ENCODE measurements at regions not wholly inside any gene's neighbourhood (a gene's known extent, or its start where the extent isn't known, plus 50 kb on each side); places are given as distances from the start of the nearest gene placed in this dataset.

GRCh38 chr14:87257421-87257820 is 735.6 kb downstream of the GALC start:
- Histone ChIP-seq H3K4me3 (replicated peaks in 1 of 3; ENCODE audit: insufficient read depth in 1 of 3, low read depth in 2 of 3, low read length in 3 of 3) (no peak overlapping the region), H3K27ac (ENCODE audit: extremely low read length, insufficient read depth, low read length) (no peak overlapping the region), H3K27me3 (ENCODE audit: control insufficient read depth in 1 of 2, insufficient read depth in 2 of 2, low read length in 2 of 2) (no peaks in the 10 kb centered on the region), H4K20me1 (ENCODE audit: insufficient read depth, low read length) (no peaks in the 10 kb centered on the region), H3K36me3 (replicated peaks in 1 of 2; ENCODE audit: control insufficient read depth in 1 of 2, insufficient read depth in 2 of 2, low read length in 2 of 2) (no peaks in the 10 kb centered on the region), H3K79me2 (ENCODE audit: insufficient read depth, low read length) (no peaks in the 10 kb centered on the region), H3K9me3 (ENCODE audit: low read length) (peaks cover 84% of the 10 kb centered on the region), H3K4me2 (ENCODE audit: low read depth, low read length) (no peak overlapping the region), H3K4me1 (ENCODE audit: insufficient read depth, low read length) (no peaks in the 10 kb centered on the region), H2AFZ (ENCODE audit: low read length) (no peak overlapping the region), H3K9ac (ENCODE audit: insufficient read depth, low read depth, low read length) (no peak overlapping the region)
- TF ChIP-seq ZNF7 (CRISPR knock-in tag; IDR thresholded peaks at IDR 0.05) (no peak), PAX8 (CRISPR knock-in tag; IDR thresholded peaks at IDR 0.05; ENCODE audit: borderline replicate concordance) (no peak), MZF1 (CRISPR knock-in tag; IDR thresholded peaks at IDR 0.05; ENCODE audit: borderline replicate concordance) (no peak), ETV6 (CRISPR knock-in tag; conservative IDR thresholded peaks at IDR 0.05) (no peak), BCL3 (CRISPR knock-in tag; IDR thresholded peaks at IDR 0.05) (no peak), UBTF (CRISPR knock-in tag; IDR thresholded peaks at IDR 0.05) (no peak), ZNF816 (CRISPR knock-in tag; IDR thresholded peaks at IDR 0.05; ENCODE audit: borderline replicate concordance) (no peak), ZNF615 (CRISPR knock-in tag; IDR thresholded peaks at IDR 0.05; ENCODE audit: borderline replicate concordance) (no peak), ZSCAN30 (CRISPR knock-in tag; IDR thresholded peaks at IDR 0.05) (no peak), ZNF552 (CRISPR knock-in tag; IDR thresholded peaks at IDR 0.05; ENCODE audit: borderline replicate concordance) (no peak), RORA (CRISPR knock-in tag; IDR thresholded peaks at IDR 0.05) (no peak)
- in situ Hi-C loops (cut with HindIII; ENCODE audit: extremely low pct_ligation_motif_present, low pct_unique_long_range_greater_than_20kb) (no loop called here), intact Hi-C loops (cut with micrococcal nuclease; ENCODE audit: unreplicated experiment) (no loop called here)
- no CpG with 5 or more reads among the region's 1 CpG for WGBS (ENCODE audit: low lambda C conversion rate)
- FAIRE-seq = no peak
- DNase-seq (ENCODE audit: low spot score) = no peak
- no TSS peak for BruUV-seq (replicated peaks)
- CTCF ChIA-PET (ENCODE audit: low intra/inter-chr PET ratio, low total read pairs) = no interaction called here
- POLR2A ChIA-PET = no interaction called here
- ATAC-seq = no peak
